ENCODE measurements at regions not wholly inside any gene's neighbourhood (a gene's known extent, or its start where the extent isn't known, plus 50 kb on each side); places are given as distances from the start of the nearest gene placed in this dataset.
A peak's percentile ranks its signal among the peaks of the same experiment; 100 is the strongest.

DNA sequence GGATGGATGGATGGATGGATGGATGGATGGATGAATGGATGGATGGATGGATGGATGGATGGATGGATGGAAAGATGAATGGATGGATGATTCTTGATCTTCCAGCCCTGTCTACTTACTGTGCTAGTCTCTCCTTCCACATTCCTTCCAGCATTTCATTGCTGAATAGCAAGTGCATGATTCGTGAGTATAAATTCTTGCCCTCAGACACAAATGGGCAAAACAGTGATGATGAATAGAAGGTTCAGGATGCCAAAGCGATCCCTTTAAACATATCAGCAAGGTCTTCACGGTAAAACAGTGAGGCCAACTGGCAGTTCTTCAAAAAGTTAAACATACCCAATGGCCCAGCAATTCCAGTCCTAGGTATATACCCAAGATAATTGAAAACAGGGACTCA lies 400.2 kb downstream of the MN1 start:
- TF ChIP-seq CTCF (IDR thresholded peaks at IDR 0.05): no peak
- Histone ChIP-seq H3K4me3 (no peak overlapping the region), H3K4me1 (no peaks in the 10 kb centered on the region), H3K27me3 (no peaks in the 10 kb centered on the region), H3K9me3 (peaks cover 6% of the 10 kb centered on the region in 2 donors), H3K27ac (no peak overlapping the region), H3K36me3 (no peaks in the 10 kb centered on the region)
- no peak for DNase-seq (ENCODE audit: low spot score)

- no peaks in the 10 kb centered on the region for H3K4me1 ChIP-seq
- H3K9me3 ChIP-seq: peaks cover 6% of the 10 kb centered on the region in 2 donors
- H3K4me3 ChIP-seq: no peak overlapping the region
- no peak for TF ChIP-seq CTCF (IDR thresholded peaks at IDR 0.05)
- no peak overlapping the region for H3K27ac ChIP-seq
- no peaks in the 10 kb centered on the region for H3K27me3 ChIP-seq
- no peaks in the 10 kb centered on the region for H3K36me3 ChIP-seq
- no peak for DNase-seq (ENCODE audit: low spot score)
Measured at GRCh38 chr22:27404441-27404840, 397.1 kb downstream of the MN1 start.

GRCh38 chr22:27405672-27406388 lies 395.7 kb downstream of the MN1 start:
- Histone ChIP-seq H3K9me3 (peaks cover 6% of the 10 kb centered on the region in 2 donors), H3K4me1 (no peaks in the 10 kb centered on the region), H3K27ac (no peak overlapping the region), H3K4me3 (no peak overlapping the region), H3K27me3 (no peaks in the 10 kb centered on the region), H3K36me3 (no peaks in the 10 kb centered on the region)
- no peak for DNase-seq (ENCODE audit: low spot score)
- TF ChIP-seq CTCF (IDR thresholded peaks at IDR 0.05): peak; percentile 64 to 84

- TF ChIP-seq CTCF (IDR thresholded peaks at IDR 0.05): no peak
- H3K9me3 ChIP-seq: peaks cover 6% of the 10 kb centered on the region in 2 donors
- H3K27me3 ChIP-seq: no peaks in the 10 kb centered on the region
- H3K27ac ChIP-seq: no peak overlapping the region
- H3K4me1 ChIP-seq: no peaks in the 10 kb centered on the region
- no peaks in the 10 kb centered on the region for H3K36me3 ChIP-seq
- no peak for DNase-seq (ENCODE audit: low spot score)
- H3K4me3 ChIP-seq: no peak overlapping the region
Measured at GRCh38 chr22:27406389-27406861, 395.1 kb downstream of the MN1 start.

DNA sequence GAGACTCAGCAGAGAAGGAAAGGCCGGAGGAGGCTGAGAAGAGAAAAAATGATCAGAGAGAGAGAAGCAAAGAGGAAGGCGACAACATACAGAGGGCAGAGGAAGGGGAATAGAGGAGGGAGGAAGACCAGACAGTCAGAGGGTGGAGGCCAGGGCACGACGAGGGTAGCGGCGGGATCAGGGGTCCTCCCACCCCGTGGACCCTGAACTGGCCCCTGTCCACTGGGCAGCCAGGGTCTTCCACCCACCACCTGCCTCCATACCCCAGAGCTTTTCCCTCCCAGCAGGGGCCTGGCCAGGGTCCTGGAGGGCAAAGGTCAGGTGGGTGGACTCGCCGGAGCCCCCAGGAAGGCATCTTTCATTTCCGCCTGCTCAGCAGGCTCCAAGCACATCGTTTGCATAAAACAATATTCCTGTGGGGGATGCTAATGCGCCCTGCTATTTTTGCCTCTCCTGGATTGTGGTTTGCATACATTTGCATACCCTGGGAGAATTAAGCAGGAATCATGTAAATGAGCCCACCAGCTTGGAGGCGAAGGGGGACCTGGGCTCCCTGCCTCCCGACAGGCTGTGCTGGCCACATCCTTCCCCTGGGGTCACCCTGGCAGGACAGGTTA lies 394.1 kb downstream of the MN1 start:
- no peaks in the 10 kb centered on the region for H3K4me1 ChIP-seq
- no peak for TF ChIP-seq CTCF (IDR thresholded peaks at IDR 0.05)
- peaks cover 6% of the 10 kb centered on the region in 2 donors for H3K9me3 ChIP-seq

More for the DNA sequence above, 394.1 kb downstream of the MN1 start:
- DNase-seq (ENCODE audit: low spot score): no peak
- Histone ChIP-seq H3K4me3 (no peak overlapping the region), H3K27me3 (no peaks in the 10 kb centered on the region), H3K27ac (no peak overlapping the region), H3K36me3 (no peaks in the 10 kb centered on the region)

Data from right atrium auricular region (tissue), 2 donors.